Kidney epithelial cell (primary cell): ENCODE measurements at regions not wholly inside any gene's neighbourhood (a gene's known extent, or its start where the extent isn't known, plus 50 kb on each side); places are given as distances from the start of the nearest gene placed in this dataset.

Experiments used
- DNase-seq: peaks from one replicate; pipeline ENCODE4 v3.0.0-alpha.2; 2010; ENCODE audit warnings: low read depth
- H3K27me3 ChIP-seq: 2 replicates; pipeline ENCODE4 v1.6.0; 2011; ENCODE audit warnings: low read length; ENCODE audit not compliant: control insufficient read depth, insufficient read depth
- H3K36me3 ChIP-seq: 2 replicates; pipeline ENCODE4 v1.5.1; 2011; ENCODE audit warnings: low read length; ENCODE audit not compliant: control insufficient read depth, insufficient read depth
- H3K4me3 ChIP-seq: 2 replicates; pipeline ENCODE4 v1.5.1; 2011; ENCODE audit warnings: low read depth, mild to moderate bottlenecking, control low read depth, low read length
- CTCF ChIP-seq: IDR thresholded peaks from 2 replicates; pipeline ENCODE4 v1.5.1; 2011; ENCODE audit warnings: mild to moderate bottlenecking, moderate library complexity, low read length, control low read depth, inconsistent platforms; ENCODE audit not compliant: insufficient read depth, poor library complexity, severe bottlenecking

GRCh38 chr6:113765909-113766308 lies 91.2 kb upstream of the MARCKS start:
- H3K36me3 ChIP-seq = no peaks in the 10 kb centered on the region
- no peak for DNase-seq
- H3K4me3 ChIP-seq = no peak overlapping the region
- no peak for TF ChIP-seq CTCF
- H3K27me3 ChIP-seq = no peaks in the 10 kb centered on the region

GRCh38 chr6:113767985-113768384 lies 89.2 kb upstream of the MARCKS start:
- no peaks in the 10 kb centered on the region for H3K27me3 ChIP-seq
- H3K36me3 ChIP-seq = no peaks in the 10 kb centered on the region
- no peak for TF ChIP-seq CTCF
- no peak for DNase-seq
- H3K4me3 ChIP-seq = no peak overlapping the region

- no peak for DNase-seq
- TF ChIP-seq CTCF = no peak
- Histone ChIP-seq H3K27me3 (no peaks in the 10 kb centered on the region), H3K36me3 (no peaks in the 10 kb centered on the region), H3K4me3 (no peak overlapping the region)
Observed at GRCh38 chr6:113772961-113773360, 84.2 kb upstream of the MARCKS start.

GRCh38 chr6:113774127-113774825 lies 82.9 kb upstream of the MARCKS start:
- no peak for DNase-seq
- TF ChIP-seq CTCF = no peak
- Histone ChIP-seq H3K36me3 (no peaks in the 10 kb centered on the region), H3K4me3 (no peak overlapping the region), H3K27me3 (no peaks in the 10 kb centered on the region)

- no peak for DNase-seq
- TF ChIP-seq CTCF = no peak
- no peaks in the 10 kb centered on the region for H3K27me3 ChIP-seq
- H3K36me3 ChIP-seq = no peaks in the 10 kb centered on the region
- no peak overlapping the region for H3K4me3 ChIP-seq
Observed at GRCh38 chr6:113776998-113777397, 80.1 kb upstream of the MARCKS start.

- no peak for DNase-seq
- TF ChIP-seq CTCF = no peak
- H3K27me3 ChIP-seq = no peaks in the 10 kb centered on the region
- no peak overlapping the region for H3K4me3 ChIP-seq
- H3K36me3 ChIP-seq = no peaks in the 10 kb centered on the region
Observed at GRCh38 chr6:113777601-113778000, 79.5 kb upstream of the MARCKS start.
